HepG2 (cell line): ENCODE measurements at regions not wholly inside any gene's neighbourhood (a gene's known extent, or its start where the extent isn't known, plus 50 kb on each side); places are given as distances from the start of the nearest gene placed in this dataset.

Experiments used
- ATAC-seq: fragments of 200-7000 bp; cut with Tn5 transposase; 3 replicates; pipeline ENCODE4 v1.9.1; 2020; ENCODE audit warnings: mild to moderate bottlenecking, moderate library complexity
- BruUV-seq: library from RNA; stranded (reverse); fragments of 400-500 nt; replicated peaks from 2 replicates; lab custom pipeline; 2021; lab: Mats Ljungman, UMichigan
- CTCF ChIA-PET: fragments of 300-600 bp; formaldehyde crosslinking; extraction: SDS; loops from one replicate; lab custom pipeline; 2021; ENCODE audit warnings: low total read pairs, inconsistent platforms, low intra/inter-chr PET ratio; lab: Yijun Ruan, JAX
- POLR2A ChIA-PET: fragments of 350-600 bp; sonication (Branson Sonifier 250); formaldehyde crosslinking; loops from one replicate; lab custom pipeline; 2020; ENCODE audit warnings: antibody characterized with exemption, inconsistent platforms; lab: Yijun Ruan, JAX
- DNase-seq: peaks from one replicate; pipeline ENCODE4 v3.0.0-alpha.2; 2015; ENCODE audit warnings: low spot score
- FAIRE-seq: peaks from 3 replicates; lab custom pipeline; 2011; peaks lifted over from hg19 to GRCh38; lab: Jason Lieb, UNC
- H2AFZ ChIP-seq: one replicate; pipeline ENCODE4 v1.6.1; 2011; ENCODE audit warnings: low read length, inconsistent platforms
- H3K27ac ChIP-seq: fragments of 300-600 bp; 3 replicates; pipeline ENCODE4 v1.8.0; 2011; ENCODE audit warnings: mixed run types, mild to moderate bottlenecking, mixed read lengths, low read length, inconsistent platforms; ENCODE audit not compliant: insufficient read depth; ENCODE audit errors: extremely low read length
- H3K27me3 ChIP-seq, 2 experiments: fragments of 200-600 bp in 1 of 2; 2 replicates in 1 of 2; 3 replicates in 1 of 2; pipeline versions ENCODE4 v1.6.0 to v1.8.0; 2011; ENCODE audit warnings: low read length in 2 of 2, mild to moderate bottlenecking in 2 of 2, moderate library complexity in 2 of 2, inconsistent platforms in 1 of 2; ENCODE audit not compliant: insufficient read depth in 2 of 2, control insufficient read depth in 1 of 2
- H3K36me3 ChIP-seq, 2 experiments: fragments of 200-600 bp in 1 of 2; replicated peaks in 1 of 2; 2 replicates in 1 of 2; 3 replicates in 1 of 2; pipeline versions ENCODE4 v1.5.1 to v1.8.0; 2011; ENCODE audit warnings: low read length in 2 of 2, inconsistent platforms in 1 of 2; ENCODE audit not compliant: insufficient read depth in 2 of 2, control insufficient read depth in 1 of 2
- H3K4me1 ChIP-seq: 2 replicates; pipeline ENCODE4 v1.5.1; 2012; ENCODE audit warnings: low read length, inconsistent platforms; ENCODE audit not compliant: insufficient read depth
- H3K4me2 ChIP-seq: 2 replicates; pipeline ENCODE4 v1.6.0; 2011; ENCODE audit warnings: low read depth, low read length, inconsistent platforms
- H3K4me3 ChIP-seq, 3 experiments: fragments of 200-600 bp in 1 of 3; sonication (generic), shearing (Covaris generic) in 1 of 3; replicated peaks in 1 of 3; 2 replicates each; pipeline ENCODE4 v1.5.1; 2011 to 2016; ENCODE audit warnings: low read length in 3 of 3, inconsistent platforms in 2 of 3, low read depth in 2 of 3, mild to moderate bottlenecking in 2 of 3, control low read depth in 1 of 3, mixed read lengths in 1 of 3; ENCODE audit not compliant: insufficient read depth in 1 of 3
- H3K79me2 ChIP-seq: one replicate; pipeline ENCODE4 v1.6.1; 2011; ENCODE audit warnings: low read length, inconsistent platforms; ENCODE audit not compliant: insufficient read depth
- H3K9ac ChIP-seq: 2 replicates; pipeline ENCODE4 v1.6.0; 2011; ENCODE audit warnings: mild to moderate bottlenecking, low read depth, low read length, inconsistent platforms; ENCODE audit not compliant: insufficient read depth
- H3K9me3 ChIP-seq: 2 replicates; pipeline ENCODE4 v1.5.1; 2012; ENCODE audit warnings: mild to moderate bottlenecking, low read length
- H4K20me1 ChIP-seq: 2 replicates; pipeline ENCODE4 v1.6.0; 2011; ENCODE audit warnings: inconsistent platforms, mild to moderate bottlenecking, low read length, moderate library complexity; ENCODE audit not compliant: insufficient read depth
- AKAP8 ChIP-seq: sonication (generic); formaldehyde crosslinking; IDR thresholded peaks from 2 replicates; pipeline ENCODE4 v1.5.1; 2020; ENCODE audit warnings: mild to moderate bottlenecking, missing genetic modification reagents
- HNF1A ChIP-seq, 2 experiments: sonication (generic) in 1 of 2; formaldehyde crosslinking in 1 of 2; IDR thresholded peaks; 2 replicates each; pipeline versions ENCODE4 v1.4.0 to v1.6.1; 2016 to 2020; ENCODE audit warnings: borderline replicate concordance in 1 of 2, low read depth in 1 of 2, mild to moderate bottlenecking in 1 of 2, missing genetic modification reagents in 1 of 2
- MLLT10 ChIP-seq: sonication (generic); formaldehyde crosslinking; IDR thresholded peaks from 2 replicates; pipeline ENCODE4 v1.4.0; 2020; ENCODE audit warnings: missing genetic modification reagents
- NCOR1 ChIP-seq: fragments of 200-600 bp; sonication (generic); IDR thresholded peaks from 2 replicates; pipeline ENCODE4 v1.7.0; 2017; ENCODE audit warnings: antibody characterized with exemption, low read length, borderline replicate concordance
- NR3C1 ChIP-seq: sonication (generic); formaldehyde crosslinking; IDR thresholded peaks from 2 replicates; pipeline ENCODE4 v1.4.0; 2020; ENCODE audit warnings: missing genetic modification reagents
- POLR2A ChIP-seq, 2 experiments: IDR thresholded peaks; 2 replicates each; pipeline ENCODE4 v1.6.1; 2011; ENCODE audit warnings: low read depth in 2 of 2, low read length in 2 of 2, mild to moderate bottlenecking in 1 of 2, moderate library complexity in 1 of 2; ENCODE audit not compliant: insufficient read depth in 1 of 2
- RARG ChIP-seq: sonication (generic); formaldehyde crosslinking; IDR thresholded peaks from 2 replicates; pipeline ENCODE4 v1.4.0; 2020; ENCODE audit warnings: low read depth, mild to moderate bottlenecking, missing genetic modification reagents
- ZNF160 ChIP-seq: sonication (generic); formaldehyde crosslinking; IDR thresholded peaks from 2 replicates; pipeline ENCODE4 v1.8.0; 2022; ENCODE audit warnings: mild to moderate bottlenecking, inconsistent platforms, missing genetic modification reagents
- ZNF329 ChIP-seq: sonication (generic); formaldehyde crosslinking; IDR thresholded peaks from 2 replicates; pipeline ENCODE4 v1.9.0; 2021; ENCODE audit warnings: low read depth, mild to moderate bottlenecking, missing genetic modification reagents
- ZNF501 ChIP-seq: sonication (generic); formaldehyde crosslinking; IDR thresholded peaks from 2 replicates; pipeline ENCODE4 v1.5.1; 2020; ENCODE audit warnings: mild to moderate bottlenecking, moderate library complexity, missing genetic modification reagents
- ZNF891 ChIP-seq: sonication (generic); formaldehyde crosslinking; IDR thresholded peaks from 2 replicates; pipeline ENCODE4 v1.5.0; 2020; ENCODE audit warnings: mild to moderate bottlenecking, missing genetic modification reagents
- WGBS: methylation state at CpG from one replicate; pipeline ENCODE4 v1.1.6; 2017; ENCODE audit warnings: low lambda C conversion rate; 5-methylcytosine and 5-hydroxymethylcytosine counted together
- in situ Hi-C: cut with HindIII; loops from 2 replicates; pipeline ENCODE4 v1.10.0; 2017; ENCODE audit warnings: low pct_unique_long_range_greater_than_20kb; ENCODE audit not compliant: extremely low pct_ligation_motif_present
- intact Hi-C: fragments of 100-400 bp; cut with micrococcal nuclease; formaldehyde crosslinking; loops from one replicate; pipeline ENCODE4 v1.10.0; 2022; ENCODE audit not compliant: unreplicated experiment
- TF ChIP-seq, protein P1 (sequence below): sonication (generic); formaldehyde crosslinking; IDR thresholded peaks from 2 replicates; pipeline ENCODE4 v1.5.0; 2020; ENCODE audit warnings: mild to moderate bottlenecking, missing genetic modification reagents, borderline replicate concordance

DNA sequence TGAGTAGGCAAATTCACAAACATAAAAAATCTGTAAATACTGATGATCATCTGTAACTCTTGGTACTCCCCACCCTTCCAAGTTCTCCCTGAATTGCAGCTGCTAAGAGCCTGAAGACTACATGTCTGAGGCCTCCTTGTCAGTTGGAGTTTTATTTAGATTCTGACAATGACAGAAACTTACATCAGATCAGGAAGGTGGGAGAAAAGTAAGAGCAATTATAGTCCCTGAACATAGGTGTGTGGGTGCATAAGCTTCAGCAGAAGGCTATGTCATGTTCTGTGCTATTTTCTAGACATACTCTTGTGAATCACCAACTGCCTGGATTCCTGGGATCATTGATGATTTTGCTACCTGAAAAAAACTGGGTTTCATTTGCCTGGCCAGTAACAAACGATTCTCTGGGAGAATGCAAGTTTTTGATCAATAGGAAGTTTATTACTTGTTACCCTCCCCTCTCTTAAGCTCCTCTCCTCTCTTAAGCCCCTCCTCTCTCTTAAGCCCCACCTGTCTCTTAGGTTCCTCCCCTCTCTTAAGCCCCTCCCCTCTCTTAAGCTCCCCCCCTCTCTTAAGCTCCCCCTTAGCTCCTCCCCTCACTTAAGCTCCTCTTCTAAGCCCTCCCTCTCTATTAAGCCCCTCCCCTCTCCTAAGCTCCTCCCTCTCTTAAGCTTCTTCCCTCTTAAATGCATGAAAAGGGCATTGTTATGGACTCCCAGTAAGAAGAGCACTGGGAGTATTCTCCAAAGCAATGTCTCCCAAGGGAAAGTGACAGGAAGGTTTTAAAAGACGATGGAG, 1183.4 kb upstream of the AUTS2 start:
- H4K20me1 ChIP-seq: no peaks in the 10 kb centered on the region
- ChIA-PET POLR2A (no interaction called here), CTCF (no interaction called here)
- no peak overlapping the region for H3K4me2 ChIP-seq
- peaks cover 14% of the 10 kb centered on the region; the same call in 1 of the 2 replicates for H3K9me3 ChIP-seq
- no peaks in the 10 kb centered on the region for H3K27me3 ChIP-seq
- no peak overlapping the region for H3K9ac ChIP-seq
- H3K4me1 ChIP-seq: no peaks in the 10 kb centered on the region
- no peaks in the 10 kb centered on the region for H3K36me3 ChIP-seq
- no peak for ATAC-seq
- intact Hi-C loops (no loop called here), in situ Hi-C loops (no loop called here)
- no peak for DNase-seq
- TF ChIP-seq HNF1A (IDR thresholded peaks at IDR 0.05; ENCODE audit: low read depth) (no peak), HNF1A (CRISPR knock-in tag; IDR thresholded peaks at IDR 0.05; ENCODE audit: borderline replicate concordance) (no peak), ZNF329 (no peak), ZNF501 (CRISPR knock-in tag) (no peak), AKAP8 (CRISPR knock-in tag) (no peak), ZNF891 (no peak), POLR2A (IDR thresholded peaks at IDR 0.05; ENCODE audit: insufficient read depth in 1 of 2, low read depth in 2 of 2, low read length in 2 of 2) (no peak), MLLT10 (no peak), NR3C1 (CRISPR knock-in tag) (no peak), RARG (CRISPR knock-in tag) (no peak), ZNF160 (CRISPR knock-in tag) (no peak), NCOR1 (no peak)
- TF ChIP-seq, protein P1, sequence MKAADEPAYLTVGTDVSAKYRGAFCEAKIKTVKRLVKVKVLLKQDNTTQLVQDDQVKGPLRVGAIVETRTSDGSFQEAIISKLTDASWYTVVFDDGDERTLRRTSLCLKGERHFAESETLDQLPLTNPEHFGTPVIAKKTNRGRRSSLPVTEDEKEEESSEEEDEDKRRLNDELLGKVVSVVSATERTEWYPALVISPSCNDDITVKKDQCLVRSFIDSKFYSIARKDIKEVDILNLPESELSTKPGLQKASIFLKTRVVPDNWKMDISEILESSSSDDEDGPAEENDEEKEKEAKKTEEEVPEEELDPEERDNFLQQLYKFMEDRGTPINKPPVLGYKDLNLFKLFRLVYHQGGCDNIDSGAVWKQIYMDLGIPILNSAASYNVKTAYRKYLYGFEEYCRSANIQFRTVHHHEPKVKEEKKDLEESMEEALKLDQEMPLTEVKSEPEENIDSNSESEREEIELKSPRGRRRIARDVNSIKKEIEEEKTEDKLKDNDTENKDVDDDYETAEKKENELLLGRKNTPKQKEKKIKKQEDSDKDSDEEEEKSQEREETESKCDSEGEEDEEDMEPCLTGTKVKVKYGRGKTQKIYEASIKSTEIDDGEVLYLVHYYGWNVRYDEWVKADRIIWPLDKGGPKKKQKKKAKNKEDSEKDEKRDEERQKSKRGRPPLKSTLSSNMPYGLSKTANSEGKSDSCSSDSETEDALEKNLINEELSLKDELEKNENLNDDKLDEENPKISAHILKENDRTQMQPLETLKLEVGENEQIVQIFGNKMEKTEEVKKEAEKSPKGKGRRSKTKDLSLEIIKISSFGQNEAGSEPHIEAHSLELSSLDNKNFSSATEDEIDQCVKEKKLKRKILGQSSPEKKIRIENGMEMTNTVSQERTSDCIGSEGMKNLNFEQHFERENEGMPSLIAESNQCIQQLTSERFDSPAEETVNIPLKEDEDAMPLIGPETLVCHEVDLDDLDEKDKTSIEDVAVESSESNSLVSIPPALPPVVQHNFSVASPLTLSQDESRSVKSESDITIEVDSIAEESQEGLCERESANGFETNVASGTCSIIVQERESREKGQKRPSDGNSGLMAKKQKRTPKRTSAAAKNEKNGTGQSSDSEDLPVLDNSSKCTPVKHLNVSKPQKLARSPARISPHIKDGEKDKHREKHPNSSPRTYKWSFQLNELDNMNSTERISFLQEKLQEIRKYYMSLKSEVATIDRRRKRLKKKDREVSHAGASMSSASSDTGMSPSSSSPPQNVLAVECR (CRISPR knock-in tag): no peak
- no peak overlapping the region for H3K4me3 ChIP-seq
- no peak for FAIRE-seq
- no TSS peak for BruUV-seq
- 15% methylated on average over 2 of the region's 2 CpGs for WGBS
- no peak overlapping the region for H3K27ac ChIP-seq
- no peak overlapping the region for H2AFZ ChIP-seq
- no peaks in the 10 kb centered on the region for H3K79me2 ChIP-seq
